OCI-LY1 (cell line): ENCODE measurements at regions not wholly inside any gene's neighbourhood (a gene's known extent, or its start where the extent isn't known, plus 50 kb on each side); places are given as distances from the start of the nearest gene placed in this dataset.

ENCODE experiments used
- H2AFZ ChIP-seq: fragments of 200-600 bp; sonication (generic), shearing (Covaris generic); 2 replicates; pipeline ENCODE4 v1.6.0; 2014; ENCODE audit warnings: antibody characterized with exemption, mild to moderate bottlenecking, low read length
- H3F3A ChIP-seq: fragments of 200-600 bp; sonication (generic), shearing (Covaris generic); 2 replicates; pipeline ENCODE4 v1.6.0; 2014; ENCODE audit warnings: mild to moderate bottlenecking, antibody characterized with exemption, low read length, moderate library complexity; ENCODE audit not compliant: insufficient read depth
- H3K27ac ChIP-seq: fragments of 200-600 bp; sonication (generic); 2 replicates; pipeline ENCODE4 v1.5.1; 2014; ENCODE audit warnings: low read length, mixed run types, mild to moderate bottlenecking, low read depth; ENCODE audit not compliant: poor library complexity, severe bottlenecking
- H3K27me3 ChIP-seq: fragments of 200-600 bp; sonication (generic); 2 replicates; pipeline ENCODE4 v1.6.0; 2014; ENCODE audit warnings: antibody characterized with exemption, mild to moderate bottlenecking, low read length, moderate library complexity; ENCODE audit not compliant: insufficient read depth
- H3K36me3 ChIP-seq: fragments of 200-600 bp; sonication (generic); 2 replicates; pipeline ENCODE4 v1.6.1; 2014; ENCODE audit warnings: mild to moderate bottlenecking, antibody characterized with exemption, low read length, moderate library complexity, mixed read lengths; ENCODE audit not compliant: insufficient read depth
- H3K4me1 ChIP-seq: fragments of 200-600 bp; sonication (generic); 2 replicates; pipeline ENCODE4 v1.5.1; 2014; ENCODE audit warnings: mild to moderate bottlenecking, low read length, moderate library complexity; ENCODE audit not compliant: insufficient read depth, severe bottlenecking
- H3K4me2 ChIP-seq: fragments of 200-600 bp; sonication (generic), shearing (Covaris generic); 2 replicates; pipeline ENCODE4 v1.6.1; 2014; ENCODE audit warnings: low read length
- H3K4me3 ChIP-seq: fragments of 200-600 bp; sonication (generic); 2 replicates; pipeline ENCODE4 v1.5.1; 2014; ENCODE audit warnings: low read length, low read depth, mild to moderate bottlenecking, mixed read lengths; ENCODE audit not compliant: poor library complexity, severe bottlenecking
- H3K79me2 ChIP-seq: fragments of 200-600 bp; shearing (Covaris generic); 2 replicates; pipeline ENCODE4 v1.6.1; 2016; ENCODE audit warnings: mixed run types, low read length, mixed read lengths; ENCODE audit not compliant: insufficient read depth
- H3K9ac ChIP-seq: fragments of 200-600 bp; sonication (generic), shearing (Covaris generic); 2 replicates; pipeline ENCODE4 v1.6.1; 2014; ENCODE audit warnings: mild to moderate bottlenecking, low read length, mixed read lengths
- H3K9me2 ChIP-seq: fragments of 200-600 bp; sonication (generic), shearing (Covaris generic); 2 replicates; pipeline ENCODE4 v1.6.1; 2014; ENCODE audit warnings: low read depth, mild to moderate bottlenecking, low read length, mixed read lengths
- H3K9me3 ChIP-seq: fragments of 200-600 bp; shearing (Covaris generic); 2 replicates; pipeline ENCODE4 v1.6.1; 2014; ENCODE audit warnings: low read length, mixed read lengths
- H4K20me1 ChIP-seq: fragments of 200-600 bp; sonication (generic), shearing (Covaris generic); 2 replicates; pipeline ENCODE4 v1.6.0; 2016; ENCODE audit warnings: mild to moderate bottlenecking, low read length; ENCODE audit not compliant: insufficient read depth
- CTCF ChIP-seq: fragments of 200-600 bp; sonication (generic), shearing (Covaris generic); IDR thresholded peaks from 2 replicates; pipeline ENCODE4 v1.5.1; 2017; ENCODE audit warnings: mild to moderate bottlenecking, antibody characterized with exemption, low read length, moderate library complexity, mixed read lengths
- EZH2 ChIP-seq: fragments of 200-600 bp; sonication (generic), shearing (Covaris generic); IDR thresholded peaks from 2 replicates; pipeline ENCODE4 v1.8.0; 2017; ENCODE audit warnings: borderline replicate concordance, mixed run types, mild to moderate bottlenecking, antibody characterized with exemption, low read length, moderate library complexity, mixed read lengths

GRCh38 chr3:117471831-117472230 lies 762.3 kb downstream of the TUSC7 start:
- no peaks in the 10 kb centered on the region for H3K4me1 ChIP-seq
- no peaks in the 10 kb centered on the region for H3K36me3 ChIP-seq
- no peak overlapping the region for H3K4me3 ChIP-seq
- no peaks in the 10 kb centered on the region for H3K9me2 ChIP-seq
- H3K4me2 ChIP-seq = no peak overlapping the region
- TF ChIP-seq EZH2 (no peak), CTCF (no peak)
- H3K27ac ChIP-seq = no peak overlapping the region
- no peaks in the 10 kb centered on the region for H3K79me2 ChIP-seq
- no peaks in the 10 kb centered on the region for H3K9me3 ChIP-seq
- no peaks in the 10 kb centered on the region for H4K20me1 ChIP-seq
- no peaks in the 10 kb centered on the region for H3K27me3 ChIP-seq
- no peak overlapping the region for H2AFZ ChIP-seq
- no peak overlapping the region for H3K9ac ChIP-seq
- no peaks in the 10 kb centered on the region for H3F3A ChIP-seq

DNA sequence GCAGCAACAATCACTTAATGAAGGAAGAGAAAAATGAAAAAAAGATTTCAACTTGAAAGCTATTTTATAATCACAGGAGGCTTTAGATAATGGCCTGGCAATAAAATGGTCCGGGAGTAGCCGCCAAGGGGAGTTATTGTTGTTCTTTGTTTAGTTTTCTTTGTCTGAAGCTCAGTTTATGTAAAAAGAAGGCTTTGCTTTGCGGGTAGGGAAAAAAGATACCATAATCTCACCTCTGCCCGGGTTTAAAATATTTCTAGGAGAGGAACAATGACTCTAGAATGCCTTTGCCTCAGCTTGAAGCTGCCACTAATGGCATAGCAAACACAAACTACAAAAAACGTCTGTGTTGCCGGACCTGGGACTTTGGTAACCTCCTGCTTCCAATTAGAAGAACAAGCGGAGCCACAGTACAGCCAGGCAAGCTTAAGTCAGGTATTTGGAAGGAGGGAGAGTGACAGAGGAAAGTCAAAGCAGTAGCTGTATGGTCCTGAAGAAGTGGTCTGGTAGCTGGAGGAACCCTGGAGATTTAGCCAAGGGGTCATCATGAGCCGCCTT lies 764.5 kb downstream of the TUSC7 start:
- Histone ChIP-seq H3K9ac (no peak overlapping the region), H3K4me2 (no peak overlapping the region), H3K79me2 (no peaks in the 10 kb centered on the region), H3K27me3 (no peaks in the 10 kb centered on the region), H4K20me1 (no peaks in the 10 kb centered on the region), H3K27ac (no peak overlapping the region), H3K9me3 (no peaks in the 10 kb centered on the region), H3K9me2 (no peaks in the 10 kb centered on the region), H2AFZ (no peak overlapping the region), H3F3A (no peaks in the 10 kb centered on the region), H3K4me1 (no peaks in the 10 kb centered on the region), H3K4me3 (no peak overlapping the region), H3K36me3 (no peaks in the 10 kb centered on the region)
- TF ChIP-seq CTCF = no peak
- TF ChIP-seq EZH2 = no peak

GRCh38 chr3:117476572-117476971 lies 767.0 kb downstream of the TUSC7 start:
- H4K20me1 ChIP-seq = no peaks in the 10 kb centered on the region
- H3K9me3 ChIP-seq = no peaks in the 10 kb centered on the region
- no peak for TF ChIP-seq EZH2
- no peak for TF ChIP-seq CTCF
- no peaks in the 10 kb centered on the region for H3K79me2 ChIP-seq
- H3K9ac ChIP-seq = no peak overlapping the region
- H3K4me2 ChIP-seq = no peak overlapping the region
- H3K27me3 ChIP-seq = no peaks in the 10 kb centered on the region
- no peaks in the 10 kb centered on the region for H3K4me1 ChIP-seq
- no peaks in the 10 kb centered on the region for H3K36me3 ChIP-seq
- no peak overlapping the region for H2AFZ ChIP-seq
- no peak overlapping the region for H3K4me3 ChIP-seq
- no peak overlapping the region for H3K27ac ChIP-seq
- H3K9me2 ChIP-seq = no peaks in the 10 kb centered on the region
- no peaks in the 10 kb centered on the region for H3F3A ChIP-seq
